GM19467 (cell line): ENCODE measurements at regions not wholly inside any gene's neighbourhood (a gene's known extent, or its start where the extent isn't known, plus 50 kb on each side); places are given as distances from the start of the nearest gene placed in this dataset.
"Not testable (repeated sequence)": the region's sequence is repeated elsewhere in the genome, so short reads cannot be mapped to it uniquely, and the experiment has no call there.

ENCODE experiments used
- ATAC-seq: cut with Tn5 transposase; IDR thresholded peaks from one replicate; pipeline ENCODE4 v1.9.1; 2021; ENCODE audit warnings: mild to moderate bottlenecking, moderate library complexity; ENCODE audit not compliant: unreplicated experiment

GRCh38 chr3:158026236-158026635 lies 80.0 kb downstream of the SHOX2 start:
- no peak for ATAC-seq

- not testable (repeated sequence) for ATAC-seq
Observed at GRCh38 chr3:158019897-158020296, 86.3 kb downstream of the SHOX2 start.

DNA sequence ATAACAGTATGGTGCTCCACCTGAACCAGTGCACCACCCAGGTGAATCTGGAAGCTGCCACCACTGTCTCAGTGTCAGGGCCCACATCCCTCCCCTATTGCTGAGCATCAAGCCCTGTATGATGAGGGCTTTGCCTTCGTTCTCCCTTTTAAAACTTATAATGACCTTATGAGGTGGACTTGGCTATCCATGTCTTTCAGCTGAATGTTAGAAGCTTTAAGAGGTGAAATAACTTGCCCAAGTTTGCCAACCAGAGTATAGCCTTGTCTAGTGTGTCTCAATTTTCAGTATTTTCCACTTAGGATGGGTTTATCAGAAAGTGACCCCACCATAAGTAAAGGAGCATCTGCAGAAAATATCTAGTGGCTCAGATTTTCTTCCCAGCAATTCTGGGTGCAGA lies 87.8 kb downstream of the SHOX2 start:
- ATAC-seq: no peak

GRCh38 chr3:158012901-158013300 lies 93.3 kb downstream of the SHOX2 start:
- no peak for ATAC-seq

DNA sequence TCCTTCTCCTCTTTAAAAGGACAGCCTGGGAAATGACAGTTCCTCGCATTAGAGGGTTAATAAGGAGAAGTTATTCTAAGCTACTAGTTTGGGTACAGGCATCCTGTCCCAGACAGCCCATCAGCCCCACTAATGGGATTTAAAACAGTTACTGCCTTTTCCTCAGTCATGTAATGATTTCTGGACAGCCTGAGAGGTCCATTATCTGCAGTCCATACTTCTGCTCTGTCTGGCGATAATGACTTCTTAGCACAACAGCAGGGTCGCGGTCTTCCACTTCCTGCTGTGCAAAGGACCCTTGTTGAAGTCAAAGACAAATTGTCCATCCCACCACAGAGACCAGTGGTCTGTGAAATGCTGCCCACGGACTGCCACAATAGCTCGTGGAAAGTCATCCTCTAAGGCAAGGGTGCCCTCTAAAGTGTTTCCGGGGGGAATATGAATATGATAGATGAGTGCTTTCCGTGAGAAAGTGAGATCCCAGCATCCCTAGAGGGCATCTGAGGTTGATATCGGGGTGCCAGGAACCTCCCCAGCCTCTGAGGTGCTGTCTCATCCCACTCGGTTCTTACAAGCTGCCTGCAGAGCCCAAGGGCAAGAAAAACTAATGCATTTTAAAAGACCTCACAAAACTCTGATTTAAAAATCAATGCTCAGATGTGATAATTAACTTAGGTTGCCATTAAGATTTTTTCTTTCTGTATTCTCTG lies 100.7 kb downstream of the SHOX2 start:
- no peak for ATAC-seq

GRCh38 chr3:157999246-157999645 lies 107.0 kb downstream of the SHOX2 start:
- ATAC-seq: no peak

DNA sequence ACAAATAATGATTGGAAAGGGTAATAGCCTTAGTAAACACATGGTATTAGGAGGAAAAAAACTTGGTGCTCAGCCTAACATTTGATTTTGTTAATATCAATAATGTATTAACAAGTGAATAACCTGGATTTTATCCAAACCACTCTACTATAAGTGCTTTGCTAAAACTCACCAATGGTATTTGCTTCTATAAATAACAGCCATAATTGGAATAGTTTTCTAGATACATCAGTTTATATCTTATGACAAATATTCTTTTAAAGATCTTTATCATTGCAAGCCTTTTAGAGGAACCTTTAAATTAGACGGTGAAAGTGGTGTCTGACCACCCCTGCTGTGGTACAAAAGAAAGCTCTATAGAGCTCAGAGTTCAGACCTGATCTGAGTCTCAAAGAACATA lies 123.9 kb downstream of the SHOX2 start:
- ATAC-seq: no peak

DNA sequence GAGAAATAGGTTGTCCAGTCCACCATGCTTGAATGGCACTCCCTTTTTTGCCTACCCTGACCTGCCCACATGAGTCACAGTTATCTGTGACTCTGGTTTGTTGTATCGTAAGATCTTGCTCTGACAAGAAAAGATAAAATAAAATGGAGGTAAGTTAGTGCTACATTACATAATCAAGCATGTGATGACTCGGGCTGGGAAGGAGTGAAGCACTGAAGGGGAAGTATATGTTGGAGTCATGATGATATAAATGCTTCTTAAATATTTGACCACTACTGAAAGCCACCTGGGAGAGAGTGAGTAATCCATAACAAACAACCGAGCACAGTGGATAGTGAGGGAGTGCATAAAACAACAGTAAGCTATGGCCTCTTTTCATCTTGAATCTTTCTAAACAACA lies 124.4 kb downstream of the SHOX2 start:
- no peak for ATAC-seq

DNA sequence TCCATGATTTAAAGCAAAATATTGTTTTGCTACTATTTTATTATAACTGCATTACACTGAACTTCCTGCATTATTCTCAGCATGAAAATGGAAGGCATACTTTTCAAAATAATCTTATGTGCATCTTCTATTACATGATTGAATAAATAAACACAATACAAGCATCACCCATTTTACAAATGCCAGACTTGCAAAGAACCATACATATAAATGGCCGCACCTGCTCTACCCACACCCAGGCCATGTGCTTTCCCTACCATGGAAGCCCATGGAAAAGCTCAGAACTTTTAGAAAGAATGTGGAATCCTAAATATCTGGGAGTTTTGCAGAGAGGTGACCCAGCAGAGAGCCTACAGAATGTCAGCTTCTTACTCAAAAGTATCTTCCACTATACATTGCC lies 127.2 kb downstream of the SHOX2 start:
- ATAC-seq: no peak

DNA sequence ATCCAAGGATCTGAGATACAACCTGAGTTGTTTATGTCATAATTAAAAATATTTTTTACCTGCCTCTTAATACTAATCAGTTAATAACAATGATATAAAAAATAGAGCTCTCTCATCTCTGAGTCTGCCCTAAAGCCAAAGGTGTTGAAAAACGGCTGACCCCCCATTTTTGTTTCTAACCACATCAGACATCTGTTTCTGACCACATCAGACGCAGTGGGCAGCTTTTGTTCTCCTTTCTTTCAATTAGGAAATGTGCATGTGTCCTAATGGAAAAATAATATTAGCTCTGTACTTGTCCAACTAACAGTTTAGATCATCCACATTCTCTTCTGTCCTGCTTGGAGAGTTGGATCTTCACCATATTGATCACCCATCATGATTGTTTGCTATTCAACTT lies 144.6 kb downstream of the SHOX2 start:
- no peak for ATAC-seq

DNA sequence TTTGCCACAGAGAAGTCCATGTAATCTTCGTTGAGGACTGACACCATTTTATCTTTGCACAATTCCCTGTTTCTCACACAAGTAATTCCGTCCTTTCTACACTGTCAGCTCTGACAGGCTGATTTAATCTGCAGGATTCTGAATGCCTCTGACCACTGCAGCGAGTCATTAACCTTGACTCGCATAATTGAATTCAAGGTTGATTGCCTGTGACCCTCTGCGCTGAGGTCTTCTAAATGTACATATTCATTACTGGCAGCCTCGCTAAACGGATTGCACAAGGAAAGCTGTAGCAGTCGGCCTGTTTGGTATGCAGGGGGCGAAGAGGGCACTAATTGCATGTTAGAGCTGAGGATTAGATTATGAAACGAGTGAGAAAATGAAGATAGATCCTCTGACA lies 147.8 kb downstream of the SHOX2 start:
- ATAC-seq: no peak

- no peak for ATAC-seq
Observed at GRCh38 chr3:157956850-157957249, 149.4 kb downstream of the SHOX2 start.

DNA sequence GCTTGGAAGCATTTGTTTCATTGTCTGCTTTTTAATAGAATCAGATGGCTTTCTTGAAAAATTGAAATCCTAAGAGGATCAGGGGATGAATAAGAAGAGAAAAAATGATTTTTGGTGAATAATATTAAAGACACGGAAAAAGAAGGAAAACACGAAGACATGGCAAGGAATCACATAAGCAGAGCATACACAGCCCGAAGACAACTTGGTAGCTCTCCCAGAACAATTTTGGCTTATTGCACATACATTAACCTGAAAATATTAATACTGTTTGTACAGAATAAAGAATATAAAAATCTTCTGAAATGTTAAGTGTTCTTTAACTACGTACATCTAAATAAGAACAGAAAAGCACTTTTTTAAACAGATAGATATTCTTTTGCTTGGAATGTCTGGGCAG lies 150.0 kb downstream of the SHOX2 start:
- ATAC-seq: no peak

GRCh38 chr3:157953565-157953964 lies 152.7 kb downstream of the SHOX2 start:
- ATAC-seq: no peak

DNA sequence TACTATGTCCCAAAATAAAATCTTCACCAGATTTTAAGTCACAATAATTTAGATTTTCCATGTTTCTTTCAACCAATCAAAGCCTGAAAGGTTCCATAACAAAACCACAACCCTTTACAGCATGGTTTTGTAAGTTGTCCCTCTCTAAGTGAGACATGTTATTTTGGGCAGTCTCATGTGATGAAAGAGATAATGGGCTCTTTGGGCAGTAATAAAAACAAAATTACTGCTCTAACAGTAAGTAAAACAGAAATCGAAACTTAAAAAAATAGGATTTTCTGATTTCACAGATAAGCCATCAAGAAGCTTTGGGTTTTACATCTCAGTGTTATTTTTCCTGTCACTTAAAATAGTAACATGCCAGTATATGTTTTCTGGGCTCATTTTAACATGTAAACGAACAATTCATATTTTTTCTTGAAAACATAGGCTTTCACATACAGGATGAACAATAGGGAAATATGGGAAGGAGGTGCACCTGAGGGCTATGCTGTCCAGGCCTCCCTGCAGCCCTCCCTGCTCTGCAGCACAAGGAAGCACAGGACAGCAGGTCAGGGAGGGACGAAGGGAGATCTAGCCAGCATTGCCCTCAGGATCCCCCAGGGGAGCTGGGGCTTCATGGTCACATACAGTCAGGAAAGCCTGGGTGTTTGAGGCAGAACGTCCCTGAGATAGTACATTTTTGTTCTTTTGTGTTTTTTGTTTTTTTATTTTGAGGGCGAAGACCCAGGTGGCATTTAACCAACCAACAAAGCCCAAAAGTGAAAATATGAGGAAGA lies 157.4 kb downstream of the SHOX2 start:
- no peak for ATAC-seq

DNA sequence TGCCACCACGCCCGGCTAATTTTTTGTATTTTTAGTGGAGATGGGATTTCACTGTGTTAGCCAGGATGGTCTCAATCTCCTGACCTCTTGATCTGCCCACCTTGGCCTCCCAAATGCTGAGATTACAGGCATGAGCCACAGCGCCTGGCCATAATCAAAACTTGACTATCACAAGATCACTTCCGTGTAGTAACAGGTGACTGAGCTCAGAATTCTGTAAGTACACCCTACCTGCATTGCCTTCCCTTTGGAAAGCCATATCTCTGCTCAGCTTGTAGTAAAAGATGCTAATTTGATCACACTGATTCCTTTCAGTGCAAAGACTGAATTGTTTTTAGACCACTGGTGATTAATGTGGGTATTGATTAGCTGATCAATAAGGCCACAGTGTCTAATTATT lies 167.1 kb downstream of the SHOX2 start:
- ATAC-seq: no peak

- no peak for ATAC-seq
Observed at GRCh38 chr3:157938154-157938779, 168.0 kb downstream of the SHOX2 start.

- ATAC-seq: no peak
Observed at GRCh38 chr3:157931517-157931916, 174.7 kb downstream of the SHOX2 start.

DNA sequence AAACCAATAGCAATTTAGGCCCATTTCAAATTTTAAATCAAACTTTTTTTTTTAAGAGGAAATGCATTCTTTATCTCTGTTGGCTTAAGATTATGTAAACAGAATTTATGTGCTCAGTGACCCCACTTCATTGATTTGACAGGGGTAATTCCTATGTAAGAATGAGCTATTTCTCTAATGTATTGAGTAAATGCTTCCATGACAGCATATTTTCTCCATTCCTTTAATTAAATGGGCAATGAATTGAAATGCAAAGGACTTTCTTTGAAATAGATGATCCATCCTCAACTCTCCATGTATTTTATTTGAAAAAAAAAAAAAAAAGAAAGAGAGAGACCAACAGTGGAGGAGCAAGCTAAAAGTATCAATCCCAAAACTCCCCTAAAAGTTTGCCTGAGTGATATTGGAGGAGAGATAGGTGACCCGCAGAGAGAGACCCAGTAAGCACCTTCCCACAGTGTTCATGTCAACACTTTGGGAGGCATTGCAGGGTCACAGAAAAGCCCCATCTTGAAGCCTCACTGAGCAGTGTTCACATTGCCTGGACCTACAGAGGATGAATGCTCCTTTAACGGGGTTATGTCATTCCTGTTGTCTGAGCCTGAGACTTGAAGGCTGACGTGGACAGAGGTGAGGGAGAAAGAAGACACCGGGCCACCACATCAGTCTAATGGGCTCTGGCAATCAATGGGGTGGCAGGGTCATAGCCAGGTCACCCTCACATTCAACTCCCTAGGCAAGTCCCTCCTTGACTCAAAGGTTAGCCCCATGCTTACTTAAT lies 176.0 kb downstream of the SHOX2 start:
- no peak for ATAC-seq

DNA sequence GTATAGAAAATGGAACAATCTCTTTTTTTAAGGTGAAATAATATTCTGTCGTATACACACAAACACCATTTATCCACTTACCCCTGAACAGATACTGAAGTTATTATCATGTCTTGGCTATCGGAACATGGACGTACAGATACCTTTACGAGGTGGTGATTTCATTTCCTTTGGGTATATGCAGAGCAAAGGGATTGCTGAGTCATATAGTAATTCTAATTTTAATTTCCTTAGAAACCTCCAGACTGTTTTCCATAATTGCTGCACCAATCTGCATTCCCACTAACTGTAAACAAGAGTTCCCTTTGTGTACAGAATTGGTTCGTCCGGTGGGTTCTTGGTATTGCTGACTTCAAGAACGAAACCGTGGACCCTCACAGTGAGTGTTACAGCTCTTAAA lies 179.4 kb downstream of the SHOX2 start:
- no peak for ATAC-seq

GRCh38 chr3:157922614-157923013 lies 183.6 kb downstream of the SHOX2 start:
- ATAC-seq: no peak
